Common myeloid progenitor, CD34-positive (primary cell): ENCODE measurements at regions not wholly inside any gene's neighbourhood (a gene's known extent, or its start where the extent isn't known, plus 50 kb on each side); places are given as distances from the start of the nearest gene placed in this dataset.
"Not testable (repeated sequence)": the region's sequence is repeated elsewhere in the genome, so short reads cannot be mapped to it uniquely, and the experiment has no call there.

Experiments used
- CTCF ChIA-PET: fragments of 350-600 bp; sonication (Branson Sonifier 250); formaldehyde crosslinking; loops from one replicate; lab custom pipeline; 2021; ENCODE audit warnings: antibody characterized with exemption; lab: Charles Lee
- POLR2A ChIA-PET: fragments of 350-600 bp; sonication (Branson Sonifier 250); formaldehyde crosslinking; loops from one replicate; lab custom pipeline; 2021; ENCODE audit warnings: antibody characterized with exemption; lab: Charles Lee
- DNase-seq, 3 donors: peaks; one replicate each; pipeline versions ENCODE4 v3.0.0 to v3.0.0-alpha.2; 2013
- H3K27ac ChIP-seq, 2 experiments: 1 replicate in 1 of 2; 2 replicates in 1 of 2; pipeline ENCODE4 v1.7.0; 2013; ENCODE audit warnings: inconsistent platforms in 2 of 2, low read length in 2 of 2, mild to moderate bottlenecking in 2 of 2, low read depth in 1 of 2, moderate library complexity in 1 of 2; ENCODE audit not compliant: severe bottlenecking in 2 of 2, insufficient read depth in 1 of 2, poor library complexity in 1 of 2
- H3K27me3 ChIP-seq, 5 experiments: replicated peaks in 2 of 5; 1 replicate in 3 of 5; 2 replicates in 2 of 5; pipeline versions ENCODE4 v1.6.1 to v1.7.0; 2013; ENCODE audit warnings: low read length in 4 of 5, mild to moderate bottlenecking in 2 of 5, moderate library complexity in 2 of 5, inconsistent platforms in 1 of 5; ENCODE audit not compliant: insufficient read depth in 5 of 5, control insufficient read depth in 4 of 5
- H3K36me3 ChIP-seq, 4 experiments: 1 replicate in 2 of 4; 2 replicates in 2 of 4; pipeline versions ENCODE4 v1.6.1 to v1.7.0; 2013; ENCODE audit warnings: low read length in 3 of 4, control low read depth in 1 of 4, mild to moderate bottlenecking in 1 of 4; ENCODE audit not compliant: control insufficient read depth in 4 of 4, insufficient read depth in 4 of 4
- H3K4me1 ChIP-seq, 4 experiments: 1 replicate in 3 of 4; 2 replicates in 1 of 4; pipeline versions ENCODE4 v1.6.1 to v1.7.1; 2013; ENCODE audit warnings: low read length in 3 of 4, mild to moderate bottlenecking in 3 of 4, control low read depth in 1 of 4, inconsistent platforms in 1 of 4, moderate library complexity in 1 of 4; ENCODE audit not compliant: control insufficient read depth in 4 of 4, insufficient read depth in 4 of 4; ENCODE audit errors: control extremely low read depth in 1 of 4
- H3K4me3 ChIP-seq, 7 experiments: 1 replicate in 4 of 7; 2 replicates in 3 of 7; pipeline versions ENCODE4 v1.5.1 to v1.7.0; 2013; ENCODE audit warnings: mild to moderate bottlenecking in 7 of 7, low read length in 6 of 7, moderate library complexity in 6 of 7, inconsistent platforms in 2 of 7, low read depth in 2 of 7, control low read depth in 1 of 7; ENCODE audit not compliant: insufficient read depth in 4 of 7, control insufficient read depth in 1 of 7; ENCODE audit errors: extremely low read depth in 1 of 7
- H3K9me3 ChIP-seq, 5 experiments: 1 replicate in 4 of 5; 2 replicates in 1 of 5; pipeline versions ENCODE4 v1.6.1 to v1.7.1; 2013; ENCODE audit warnings: low read length in 4 of 5, mild to moderate bottlenecking in 2 of 5, inconsistent platforms in 1 of 5, low read depth in 1 of 5, moderate library complexity in 1 of 5; ENCODE audit not compliant: control insufficient read depth in 4 of 5, insufficient read depth in 2 of 5; ENCODE audit errors: control extremely low read depth in 1 of 5
- WGBS: methylation state at CpG from one replicate; pipeline ENCODE4 v1.1.5; 2013; ENCODE audit not compliant: insufficient coverage; 5-methylcytosine and 5-hydroxymethylcytosine counted together

- Histone ChIP-seq H3K4me1 (no peaks in the 10 kb centered on the region), H3K36me3 (no peaks in the 10 kb centered on the region), H3K9me3 (no peaks in the 10 kb centered on the region), H3K27ac (no peak overlapping the region), H3K4me3 (no peak overlapping the region), H3K27me3 (no peaks in the 10 kb centered on the region)
- POLR2A ChIA-PET = no interaction called here
- CTCF ChIA-PET = no interaction called here
- WGBS = no CpG with 5 or more reads among the region's 3 CpGs
- DNase-seq = no peak
These were observed 1252.8 kb upstream of the SEL1L start for GRCh38 chr14:82786483-82786880.

- Histone ChIP-seq H3K4me1 (no peaks in the 10 kb centered on the region), H3K27ac (no peak overlapping the region), H3K36me3 (no peaks in the 10 kb centered on the region), H3K4me3 (no peak overlapping the region), H3K27me3 (no peaks in the 10 kb centered on the region), H3K9me3 (no peaks in the 10 kb centered on the region)
- POLR2A ChIA-PET = no interaction called here
- whole genome bisulfite sequencing = 98% methylated on average over 4 of the region's 4 CpGs
- CTCF ChIA-PET = interaction anchor here (1.1 kb wide), 1 partner anchor 85 kb away, joined by 3 read pairs; no protein-coding TSS in a partner anchor
- DNase-seq = no peak
These were observed 1262.4 kb upstream of the SEL1L start for GRCh38 chr14:82796086-82796485.

- no CpG with 5 or more reads among the region's 1 CpG for WGBS
- H3K4me3 ChIP-seq = no peak overlapping the region
These were observed 1264.6 kb upstream of the SEL1L start for GRCh38 chr14:82798276-82798675.

GRCh38 chr14:82805892-82806825, 1272.5 kb upstream of the SEL1L start:
- CTCF ChIA-PET = no interaction called here
- Histone ChIP-seq H3K9me3 (no peaks in the 10 kb centered on the region), H3K36me3 (no peaks in the 10 kb centered on the region), H3K4me1 (no peaks in the 10 kb centered on the region), H3K27me3 (no peaks in the 10 kb centered on the region), H3K27ac (no peak overlapping the region), H3K4me3 (no peak overlapping the region)
- POLR2A ChIA-PET = no interaction called here
- WGBS = 72% methylated on average over 2 of the region's 7 CpGs
- no peak for DNase-seq

More at GRCh38 chr14:82798276-82798675, 1264.6 kb upstream of the SEL1L start:
- Histone ChIP-seq H3K9me3 (no peaks in the 10 kb centered on the region), H3K27me3 (no peaks in the 10 kb centered on the region), H3K4me1 (no peaks in the 10 kb centered on the region), H3K36me3 (no peaks in the 10 kb centered on the region), H3K27ac (no peak overlapping the region)
- no peak for DNase-seq
- CTCF ChIA-PET = no interaction called here
- POLR2A ChIA-PET = no interaction called here

GRCh38 chr14:82811246-82811645, 1277.6 kb upstream of the SEL1L start:
- CTCF ChIA-PET = no interaction called here
- POLR2A ChIA-PET = no interaction called here
- WGBS = no CpG with 5 or more reads among the region's 2 CpGs
- Histone ChIP-seq H3K4me1 (no peaks in the 10 kb centered on the region), H3K4me3 (no peak overlapping the region), H3K36me3 (no peaks in the 10 kb centered on the region), H3K27ac (no peak overlapping the region), H3K9me3 (no peaks in the 10 kb centered on the region), H3K27me3 (no peaks in the 10 kb centered on the region)
- DNase-seq = no peak

GRCh38 chr14:82814339-82814738, 1280.7 kb upstream of the SEL1L start:
- CTCF ChIA-PET, H3K4me3 ChIP-seq, H3K9me3 ChIP-seq, H3K4me1 ChIP-seq, H3K36me3 ChIP-seq, H3K27me3 ChIP-seq, H3K27ac ChIP-seq, POLR2A ChIA-PET, DNase-seq: not testable (repeated sequence)
- 100% methylated on average over 16 of the region's 28 CpGs for WGBS

- Histone ChIP-seq H3K27ac (no peak overlapping the region), H3K27me3 (no peaks in the 10 kb centered on the region), H3K4me1 (no peaks in the 10 kb centered on the region), H3K9me3 (no peaks in the 10 kb centered on the region), H3K4me3 (no peak overlapping the region), H3K36me3 (no peaks in the 10 kb centered on the region)
- CTCF ChIA-PET = no interaction called here
- POLR2A ChIA-PET = no interaction called here
- 100% methylated on average over 2 of the region's 4 CpGs for WGBS
- no peak for DNase-seq
These were observed 1296.9 kb upstream of the SEL1L start for GRCh38 chr14:82830596-82830995.
